ENCODE measurements at regions not wholly inside any gene's neighbourhood (a gene's known extent, or its start where the extent isn't known, plus 50 kb on each side); places are given as distances from the start of the nearest gene placed in this dataset.

- TF ChIP-seq CTCF (IDR thresholded peaks at IDR 0.05) (no peak), POLR2A (IDR thresholded peaks at IDR 0.05) (no peak)
Observed at GRCh38 chrX:39204353-39204752, 403.1 kb downstream of the MID1IP1 start.

All from body of pancreas (tissue), 4 donors.